ENCODE measurements at regions not wholly inside any gene's neighbourhood (a gene's known extent, or its start where the extent isn't known, plus 50 kb on each side); places are given as distances from the start of the nearest gene placed in this dataset.

DNA sequence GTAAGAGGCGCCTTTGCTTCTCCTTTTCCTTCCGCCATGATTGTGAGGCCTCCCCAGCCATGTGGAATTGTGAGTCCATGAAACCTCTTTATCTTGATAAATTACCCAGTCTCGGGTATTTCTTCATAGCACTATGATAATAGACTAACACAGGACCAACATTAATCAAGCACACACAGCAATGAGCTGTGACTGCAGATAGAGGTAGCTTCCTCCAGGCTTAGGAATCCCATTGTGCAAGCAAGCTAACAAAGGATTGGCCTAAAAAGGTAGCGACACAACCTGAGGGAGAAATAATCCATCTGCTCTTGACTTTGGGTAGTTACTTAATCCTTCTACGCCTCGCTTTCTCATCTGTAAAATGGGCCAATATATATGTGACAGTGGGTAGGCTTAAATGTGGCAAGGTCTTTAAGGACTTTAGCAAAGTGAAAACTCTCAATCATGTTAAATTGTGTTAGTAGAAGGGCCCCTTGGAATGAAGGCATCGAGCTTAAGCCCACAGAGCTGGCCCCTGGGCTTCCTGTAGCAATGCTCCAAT is 393.6 kb downstream of the SOX9 start (continued):
- TF ChIP-seq, protein P1, sequence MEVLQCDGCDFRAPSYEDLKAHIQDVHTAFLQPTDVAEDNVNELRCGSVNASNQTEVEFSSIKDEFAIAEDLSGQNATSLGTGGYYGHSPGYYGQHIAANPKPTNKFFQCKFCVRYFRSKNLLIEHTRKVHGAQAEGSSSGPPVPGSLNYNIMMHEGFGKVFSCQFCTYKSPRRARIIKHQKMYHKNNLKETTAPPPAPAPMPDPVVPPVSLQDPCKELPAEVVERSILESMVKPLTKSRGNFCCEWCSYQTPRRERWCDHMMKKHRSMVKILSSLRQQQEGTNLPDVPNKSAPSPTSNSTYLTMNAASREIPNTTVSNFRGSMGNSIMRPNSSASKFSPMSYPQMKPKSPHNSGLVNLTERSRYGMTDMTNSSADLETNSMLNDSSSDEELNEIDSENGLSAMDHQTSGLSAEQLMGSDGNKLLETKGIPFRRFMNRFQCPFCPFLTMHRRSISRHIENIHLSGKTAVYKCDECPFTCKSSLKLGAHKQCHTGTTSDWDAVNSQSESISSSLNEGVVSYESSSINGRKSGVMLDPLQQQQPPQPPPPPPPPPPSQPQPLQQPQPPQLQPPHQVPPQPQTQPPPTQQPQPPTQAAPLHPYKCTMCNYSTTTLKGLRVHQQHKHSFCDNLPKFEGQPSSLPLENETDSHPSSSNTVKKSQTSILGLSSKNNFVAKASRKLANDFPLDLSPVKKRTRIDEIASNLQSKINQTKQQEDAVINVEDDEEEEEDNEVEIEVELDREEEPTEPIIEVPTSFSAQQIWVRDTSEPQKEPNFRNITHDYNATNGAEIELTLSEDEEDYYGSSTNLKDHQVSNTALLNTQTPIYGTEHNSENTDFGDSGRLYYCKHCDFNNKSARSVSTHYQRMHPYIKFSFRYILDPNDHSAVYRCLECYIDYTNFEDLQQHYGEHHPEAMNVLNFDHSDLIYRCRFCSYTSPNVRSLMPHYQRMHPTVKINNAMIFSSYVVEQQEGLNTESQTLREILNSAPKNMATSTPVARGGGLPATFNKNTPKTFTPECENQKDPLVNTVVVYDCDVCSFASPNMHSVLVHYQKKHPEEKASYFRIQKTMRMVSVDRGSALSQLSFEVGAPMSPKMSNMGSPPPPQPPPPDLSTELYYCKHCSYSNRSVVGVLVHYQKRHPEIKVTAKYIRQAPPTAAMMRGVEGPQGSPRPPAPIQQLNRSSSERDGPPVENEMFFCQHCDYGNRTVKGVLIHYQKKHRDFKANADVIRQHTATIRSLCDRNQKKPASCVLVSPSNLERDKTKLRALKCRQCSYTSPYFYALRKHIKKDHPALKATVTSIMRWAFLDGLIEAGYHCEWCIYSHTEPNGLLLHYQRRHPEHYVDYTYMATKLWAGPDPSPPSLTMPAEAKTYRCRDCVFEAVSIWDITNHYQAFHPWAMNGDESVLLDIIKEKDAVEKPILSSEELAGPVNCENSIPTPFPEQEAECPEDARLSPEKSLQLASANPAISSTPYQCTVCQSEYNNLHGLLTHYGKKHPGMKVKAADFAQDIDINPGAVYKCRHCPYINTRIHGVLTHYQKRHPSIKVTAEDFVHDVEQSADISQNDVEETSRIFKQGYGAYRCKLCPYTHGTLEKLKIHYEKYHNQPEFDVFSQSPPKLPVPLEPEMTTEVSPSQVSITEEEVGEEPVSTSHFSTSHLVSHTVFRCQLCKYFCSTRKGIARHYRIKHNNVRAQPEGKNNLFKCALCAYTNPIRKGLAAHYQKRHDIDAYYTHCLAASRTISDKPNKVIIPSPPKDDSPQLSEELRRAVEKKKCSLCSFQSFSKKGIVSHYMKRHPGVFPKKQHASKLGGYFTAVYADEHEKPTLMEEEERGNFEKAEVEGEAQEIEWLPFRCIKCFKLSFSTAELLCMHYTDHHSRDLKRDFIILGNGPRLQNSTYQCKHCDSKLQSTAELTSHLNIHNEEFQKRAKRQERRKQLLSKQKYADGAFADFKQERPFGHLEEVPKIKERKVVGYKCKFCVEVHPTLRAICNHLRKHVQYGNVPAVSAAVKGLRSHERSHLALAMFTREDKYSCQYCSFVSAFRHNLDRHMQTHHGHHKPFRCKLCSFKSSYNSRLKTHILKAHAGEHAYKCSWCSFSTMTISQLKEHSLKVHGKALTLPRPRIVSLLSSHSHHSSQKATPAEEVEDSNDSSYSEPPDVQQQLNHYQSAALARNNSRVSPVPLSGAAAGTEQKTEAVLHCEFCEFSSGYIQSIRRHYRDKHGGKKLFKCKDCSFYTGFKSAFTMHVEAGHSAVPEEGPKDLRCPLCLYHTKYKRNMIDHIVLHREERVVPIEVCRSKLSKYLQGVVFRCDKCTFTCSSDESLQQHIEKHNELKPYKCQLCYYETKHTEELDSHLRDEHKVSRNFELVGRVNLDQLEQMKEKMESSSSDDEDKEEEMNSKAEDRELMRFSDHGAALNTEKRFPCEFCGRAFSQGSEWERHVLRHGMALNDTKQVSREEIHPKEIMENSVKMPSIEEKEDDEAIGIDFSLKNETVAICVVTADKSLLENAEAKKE (CRISPR knock-in tag; IDR thresholded peaks at IDR 0.05) = no peak
- TF ChIP-seq CREB1 (CRISPR knock-in tag; IDR thresholded peaks at IDR 0.05; ENCODE audit: low read depth) (no peak), ZNF331 (CRISPR knock-in tag; IDR thresholded peaks at IDR 0.05; ENCODE audit: low read depth) (no peak), ETS1 (IDR thresholded peaks at IDR 0.05) (no peak), NANOG (IDR thresholded peaks at IDR 0.05; ENCODE audit: borderline replicate concordance) (no peak), POLR2AphosphoS5 (IDR thresholded peaks at IDR 0.05; ENCODE audit: low read depth) (no peak), ZNF114 (CRISPR knock-in tag; IDR thresholded peaks at IDR 0.05) (no peak)

- H3K4me1 ChIP-seq (ENCODE audit: insufficient read depth) = peaks cover 25% of the 10 kb centered on the region
- no peaks in the 10 kb centered on the region for H3K79me2 ChIP-seq (replicated peaks; ENCODE audit: insufficient read depth)
- H3K27ac ChIP-seq (ENCODE audit: low read depth) = no peak overlapping the region
- H2AFZ ChIP-seq = no peak overlapping the region
- H3K9me2 ChIP-seq (ENCODE audit: insufficient read depth) = no peaks in the 10 kb centered on the region
- DNase-seq (ENCODE audit: low spot score) (no peak), ATAC-seq (no peak)
- Mint-ChIP-seq H3K4me1 (peaks cover 67% of the 10 kb centered on the region), H3K27me3 (ENCODE audit: insufficient read depth, low read depth, poor library complexity) (peaks cover 6% of the 10 kb centered on the region), H3K9me3 (no peaks in the 10 kb centered on the region), H3K27ac (no peak overlapping the region), H3K4me3 (no peak overlapping the region), H3K36me3 (ENCODE audit: low read depth) (no peaks in the 10 kb centered on the region)
- H3K4me3 ChIP-seq = no peak overlapping the region
- H3K36me3 ChIP-seq (ENCODE audit: insufficient read depth) = no peaks in the 10 kb centered on the region
- H3K27me3 ChIP-seq (ENCODE audit: insufficient read depth) = no peaks in the 10 kb centered on the region
- H3F3A ChIP-seq (replicated peaks; ENCODE audit: low read depth) = no peaks in the 10 kb centered on the region
- no peaks in the 10 kb centered on the region for H4K20me1 ChIP-seq (replicated peaks; ENCODE audit: insufficient read depth)
- H3K4me2 ChIP-seq = no peak overlapping the region
- TF ChIP-seq ETS1 (IDR thresholded peaks at IDR 0.05) (no peak), POLR2AphosphoS5 (IDR thresholded peaks at IDR 0.05; ENCODE audit: low read depth) (no peak), ZNF331 (CRISPR knock-in tag; IDR thresholded peaks at IDR 0.05; ENCODE audit: low read depth) (no peak), EZH2phosphoT487 (IDR thresholded peaks at IDR 0.05; ENCODE audit: unreplicated experiment) (no peak), JUNB (IDR thresholded peaks at IDR 0.05; ENCODE audit: unreplicated experiment) (no peak), EZH2 (IDR thresholded peaks at IDR 0.05; ENCODE audit: low read depth, unreplicated experiment) (no peak), NANOG (IDR thresholded peaks at IDR 0.05; ENCODE audit: borderline replicate concordance) (no peak), STAT1 (IDR thresholded peaks at IDR 0.05; ENCODE audit: unreplicated experiment) (no peak)
- TF ChIP-seq, protein P2, sequence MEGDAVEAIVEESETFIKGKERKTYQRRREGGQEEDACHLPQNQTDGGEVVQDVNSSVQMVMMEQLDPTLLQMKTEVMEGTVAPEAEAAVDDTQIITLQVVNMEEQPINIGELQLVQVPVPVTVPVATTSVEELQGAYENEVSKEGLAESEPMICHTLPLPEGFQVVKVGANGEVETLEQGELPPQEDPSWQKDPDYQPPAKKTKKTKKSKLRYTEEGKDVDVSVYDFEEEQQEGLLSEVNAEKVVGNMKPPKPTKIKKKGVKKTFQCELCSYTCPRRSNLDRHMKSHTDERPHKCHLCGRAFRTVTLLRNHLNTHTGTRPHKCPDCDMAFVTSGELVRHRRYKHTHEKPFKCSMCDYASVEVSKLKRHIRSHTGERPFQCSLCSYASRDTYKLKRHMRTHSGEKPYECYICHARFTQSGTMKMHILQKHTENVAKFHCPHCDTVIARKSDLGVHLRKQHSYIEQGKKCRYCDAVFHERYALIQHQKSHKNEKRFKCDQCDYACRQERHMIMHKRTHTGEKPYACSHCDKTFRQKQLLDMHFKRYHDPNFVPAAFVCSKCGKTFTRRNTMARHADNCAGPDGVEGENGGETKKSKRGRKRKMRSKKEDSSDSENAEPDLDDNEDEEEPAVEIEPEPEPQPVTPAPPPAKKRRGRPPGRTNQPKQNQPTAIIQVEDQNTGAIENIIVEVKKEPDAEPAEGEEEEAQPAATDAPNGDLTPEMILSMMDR (conservative IDR thresholded peaks at IDR 0.05; ENCODE audit: low read depth in 2 of 2) = no peak
Measured at GRCh38 chr17:72514891-72515290, 394.1 kb downstream of the SOX9 start.

Measured in GM23338 (cell line).